ENCODE measurements at regions not wholly inside any gene's neighbourhood (a gene's known extent, or its start where the extent isn't known, plus 50 kb on each side); places are given as distances from the start of the nearest gene placed in this dataset.

- TF ChIP-seq EZH2 (IDR thresholded peaks at IDR 0.05) (no peak), CTCF (IDR thresholded peaks at IDR 0.05) (no peak), EZH2phosphoT487 (IDR thresholded peaks at IDR 0.05) (no peak)
Measured at GRCh38 chr1:38135625-38136414, 89.2 kb upstream of the POU3F1 start.
